NCI-H82 (cell line): ENCODE measurements at regions not wholly inside any gene's neighbourhood (a gene's known extent, or its start where the extent isn't known, plus 50 kb on each side); places are given as distances from the start of the nearest gene placed in this dataset.
A peak's percentile ranks its signal among the peaks of the same experiment; 100 is the strongest.
"Not testable (repeated sequence)": the region's sequence is repeated elsewhere in the genome, so short reads cannot be mapped to it uniquely, and the experiment has no call there.

Experiments used
- DNase-seq: peaks from one replicate; lab custom pipeline; 2025; lab: John Stamatoyannopoulos, UW

DNA sequence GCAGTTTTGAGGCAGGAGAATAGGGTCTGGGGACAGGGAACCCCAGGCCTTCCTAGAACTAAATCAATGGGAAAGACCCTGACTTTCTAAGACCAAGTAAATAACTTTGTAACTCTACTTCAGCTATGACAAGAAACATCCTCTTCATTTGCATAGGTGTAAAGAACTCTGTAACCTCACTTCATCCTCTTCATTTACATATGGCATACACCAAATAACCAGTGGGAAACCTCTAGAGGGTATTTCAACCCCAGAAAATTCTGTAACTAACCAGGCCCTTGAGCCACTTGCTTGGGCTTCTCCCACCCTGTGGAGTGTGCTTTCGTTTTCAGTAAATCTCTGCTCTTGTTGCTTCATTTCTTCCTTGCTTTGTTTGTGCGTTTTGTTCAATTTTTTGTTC lies 495.6 kb downstream of the SIPA1L2 start:
- DNase-seq = no peak

DNA sequence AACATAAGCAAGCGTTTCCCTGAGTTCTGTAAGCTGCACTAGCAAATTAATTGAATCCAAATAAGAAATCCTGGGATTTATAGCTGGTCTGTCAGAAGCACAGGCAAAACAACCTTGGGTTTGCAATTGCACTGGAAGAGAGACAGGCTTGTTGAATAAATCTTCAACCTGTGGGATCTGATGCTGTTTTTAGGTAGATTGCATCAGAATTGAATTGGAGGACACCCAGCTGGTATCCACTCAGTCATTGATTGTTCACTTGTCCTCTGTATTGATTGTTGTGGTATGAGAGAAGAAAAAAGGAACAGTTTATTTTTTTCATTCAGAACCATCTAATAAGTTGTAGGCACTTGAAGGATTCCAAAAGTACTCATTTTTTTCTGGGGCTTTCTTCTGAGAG lies 497.4 kb downstream of the SIPA1L2 start:
- no peak for DNase-seq

DNA sequence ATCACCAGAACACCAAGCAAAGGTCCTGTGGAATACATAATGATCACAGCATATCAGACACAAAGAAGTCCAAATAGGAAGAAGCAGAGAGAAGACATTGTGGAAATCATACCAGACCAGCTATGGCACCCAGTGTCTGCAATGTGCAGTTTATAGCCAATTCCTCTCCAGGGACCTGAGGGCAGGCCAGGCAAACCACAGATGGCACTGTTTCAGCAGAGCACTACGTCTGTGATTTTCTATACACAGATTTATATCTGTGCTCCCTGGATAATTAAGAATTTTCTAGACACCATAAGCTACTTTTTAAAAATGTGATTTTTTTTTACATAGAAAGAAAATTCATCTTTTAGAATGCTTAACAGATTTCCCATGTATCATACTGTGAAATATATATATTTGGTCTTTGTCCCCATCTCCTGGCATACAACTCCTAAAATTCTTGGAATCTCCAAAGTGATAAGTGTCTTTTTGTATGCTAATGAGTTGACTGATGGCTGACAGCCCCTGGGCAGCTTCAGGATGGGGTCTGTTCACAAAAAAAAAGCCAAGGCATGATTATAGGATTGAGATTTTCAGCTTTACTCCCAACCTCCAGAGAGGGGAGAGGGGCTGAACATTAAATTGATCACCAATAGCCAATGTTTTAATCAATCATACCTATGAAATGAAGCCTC lies 498.1 kb downstream of the SIPA1L2 start:
- no peak for DNase-seq

- no peak for DNase-seq
These were observed 499.0 kb downstream of the SIPA1L2 start for GRCh38 chr1:232130815-232131480.

DNA sequence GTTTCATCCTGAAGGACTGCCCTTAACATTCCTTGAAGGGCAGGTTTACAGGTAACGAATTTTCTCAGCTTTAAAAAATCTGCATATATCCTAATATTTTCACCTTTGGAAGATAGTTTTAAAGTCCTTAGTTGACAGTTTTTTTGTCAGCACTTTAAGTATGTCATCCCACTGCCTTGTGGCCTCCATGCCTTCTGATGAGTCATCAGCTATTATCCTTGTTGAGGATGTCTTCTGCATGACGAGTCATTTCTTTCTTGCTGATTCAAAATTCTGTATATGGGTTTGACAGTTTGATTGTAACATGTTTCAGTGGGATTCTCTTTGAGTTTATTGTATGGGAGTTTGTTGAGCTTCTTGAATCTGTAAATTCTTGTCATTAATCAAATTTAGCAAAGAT lies 500.6 kb downstream of the DISC1 start:
- no peak for DNase-seq

DNA sequence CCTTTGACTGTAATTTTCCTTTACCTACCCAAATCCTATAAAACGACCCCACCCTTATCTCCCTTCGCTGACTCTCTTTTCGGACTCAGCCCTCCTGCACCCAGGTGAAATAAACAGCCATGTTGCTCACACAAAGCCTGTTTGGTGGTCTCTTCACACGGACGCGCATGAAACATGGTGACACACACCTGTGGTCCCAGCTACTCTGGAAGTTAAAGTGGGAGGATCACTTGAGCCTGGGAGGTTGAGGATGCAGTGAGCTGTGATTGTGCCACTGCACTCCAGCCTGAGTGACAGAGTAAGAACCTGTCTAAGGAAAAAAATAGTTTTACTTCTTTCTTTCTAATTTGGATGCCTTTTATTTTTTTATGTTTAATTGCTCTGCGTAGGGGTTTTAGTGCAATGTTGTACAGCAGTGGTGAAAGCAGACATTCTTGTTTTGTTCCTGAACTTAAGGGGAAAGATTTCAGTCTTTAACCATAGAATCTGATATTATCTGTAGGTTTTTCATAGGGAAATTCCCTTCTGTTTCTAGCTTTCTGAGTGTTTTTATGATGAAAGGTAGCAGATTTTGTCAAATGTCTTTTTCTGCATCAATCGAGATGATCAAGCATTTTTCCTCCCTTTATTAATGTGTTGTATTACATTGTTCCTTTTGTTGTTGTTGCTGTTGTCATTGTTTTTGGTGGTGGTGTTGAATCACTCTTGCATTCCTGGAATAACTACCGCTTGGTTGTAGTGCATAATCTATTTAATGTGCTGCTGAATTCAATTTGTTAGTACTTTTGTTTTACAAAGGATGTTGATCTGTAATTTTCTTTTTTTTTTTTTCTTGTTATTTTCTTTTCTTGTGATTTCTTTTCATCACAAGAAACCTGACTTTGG lies 497.4 kb downstream of the DISC1 start:
- DNase-seq = no peak

GRCh38 chr1:232117903-232118302 lies 491.3 kb downstream of the DISC1 start:
- DNase-seq = not testable (repeated sequence)

- DNase-seq = peak; percentile 68
These were observed 488.4 kb downstream of the DISC1 start for GRCh38 chr1:232114985-232115384.

DNA sequence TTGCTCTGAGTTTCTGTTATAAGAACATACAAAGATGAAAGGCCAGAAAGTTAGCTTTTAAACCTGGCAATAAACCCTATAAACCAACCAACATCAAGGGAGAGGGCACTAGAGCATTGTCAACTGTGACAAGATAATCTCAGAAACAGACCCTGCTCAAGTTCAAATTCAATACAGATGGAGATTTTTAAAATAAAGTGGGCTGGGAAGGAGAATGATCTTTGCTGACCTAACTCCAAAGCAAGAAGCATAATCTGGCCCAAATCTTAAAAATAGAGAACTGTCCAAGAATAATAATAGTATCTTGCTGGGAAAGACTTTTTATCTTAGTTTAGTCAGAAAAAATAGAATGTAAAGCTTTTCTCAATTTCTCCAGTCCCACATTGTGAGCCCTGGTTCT lies 485.5 kb downstream of the DISC1 start:
- DNase-seq = no peak

GRCh38 chr1:232111611-232112010 lies 485.0 kb downstream of the DISC1 start:
- peak; percentile 43 for DNase-seq

- no peak for DNase-seq
These were observed 483.9 kb downstream of the DISC1 start for GRCh38 chr1:232110281-232111090.

- no peak for DNase-seq
These were observed 482.8 kb downstream of the DISC1 start for GRCh38 chr1:232109391-232109790.

DNA sequence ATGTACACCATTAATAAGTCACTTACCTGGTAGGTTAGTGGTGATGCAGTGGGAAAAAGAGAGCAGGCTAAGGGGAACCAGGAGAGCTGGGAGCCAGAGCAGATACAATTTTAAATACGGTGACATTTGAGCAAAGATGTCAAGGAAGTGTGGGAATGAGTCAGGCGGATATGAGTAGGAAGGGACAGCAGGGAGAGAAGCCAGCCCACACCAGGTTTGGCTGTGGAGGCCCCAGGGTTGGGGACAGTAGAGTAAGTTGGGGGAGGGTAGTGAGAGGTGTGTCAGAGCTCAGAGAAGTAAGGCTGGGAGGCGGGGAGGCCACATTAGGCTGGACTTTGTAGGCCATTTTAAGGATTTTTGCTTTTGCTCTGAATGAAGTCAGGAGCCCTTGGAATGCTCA lies 482.0 kb downstream of the DISC1 start:
- no peak for DNase-seq

DNA sequence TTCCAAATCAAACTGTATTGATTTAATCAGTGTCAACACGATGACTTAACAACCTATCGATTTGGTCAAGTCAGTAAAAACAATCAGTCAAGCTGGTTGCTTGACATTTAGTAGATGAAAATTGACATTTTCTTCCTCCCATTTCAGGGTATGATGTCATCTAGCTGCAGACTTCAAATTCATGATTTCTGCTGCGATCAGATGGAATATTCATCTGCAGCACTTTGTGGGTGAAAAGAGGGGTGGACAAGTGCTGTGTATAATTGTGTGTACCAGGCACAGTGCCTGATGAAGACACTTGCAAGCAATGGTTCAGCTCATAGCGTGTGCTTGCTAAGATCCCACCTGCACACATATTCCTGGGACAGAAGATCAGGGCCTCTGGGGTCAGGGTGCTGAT lies 479.8 kb downstream of the DISC1 start:
- peak; percentile 69 for DNase-seq

GRCh38 chr1:232105561-232105960 lies 479.0 kb downstream of the DISC1 start:
- DNase-seq = peak; percentile 27

GRCh38 chr1:232101231-232101630 lies 474.6 kb downstream of the DISC1 start:
- no peak for DNase-seq

DNA sequence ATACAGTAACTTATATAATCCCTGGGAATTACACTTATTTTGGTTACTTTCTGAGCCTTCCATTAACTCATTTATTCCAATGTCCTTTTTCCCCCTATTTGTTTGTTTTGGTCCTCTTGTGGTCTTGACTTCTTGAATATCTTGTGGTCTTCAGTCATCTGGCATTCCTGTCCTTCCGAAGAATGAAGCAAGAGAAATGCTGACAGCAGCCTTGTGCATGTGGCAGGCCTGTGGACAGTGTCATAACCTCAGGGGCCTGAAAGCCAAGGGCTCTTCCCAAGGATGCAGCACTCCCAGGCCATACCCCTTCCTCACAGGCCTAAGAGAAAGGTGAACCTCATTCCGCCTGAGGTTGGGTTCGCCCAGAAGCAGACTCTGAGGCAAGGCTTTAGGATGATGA lies 470.2 kb downstream of the DISC1 start:
- no peak for DNase-seq
